GM10266 (cell line): ENCODE measurements at regions not wholly inside any gene's neighbourhood (a gene's known extent, or its start where the extent isn't known, plus 50 kb on each side); places are given as distances from the start of the nearest gene placed in this dataset.

ENCODE experiments used
- DNase-seq: peaks from one replicate; pipeline ENCODE4 v3.0.0; 2012; ENCODE audit errors: extremely low spot score
- TF ChIP-seq, protein P1 (sequence below): IDR thresholded peaks from 2 replicates; pipeline ENCODE4 v1.5.1; 2012; ENCODE audit warnings: mild to moderate bottlenecking, low read depth; ENCODE audit not compliant: control insufficient read depth, insufficient read depth; ENCODE audit errors: missing control alignments

DNA sequence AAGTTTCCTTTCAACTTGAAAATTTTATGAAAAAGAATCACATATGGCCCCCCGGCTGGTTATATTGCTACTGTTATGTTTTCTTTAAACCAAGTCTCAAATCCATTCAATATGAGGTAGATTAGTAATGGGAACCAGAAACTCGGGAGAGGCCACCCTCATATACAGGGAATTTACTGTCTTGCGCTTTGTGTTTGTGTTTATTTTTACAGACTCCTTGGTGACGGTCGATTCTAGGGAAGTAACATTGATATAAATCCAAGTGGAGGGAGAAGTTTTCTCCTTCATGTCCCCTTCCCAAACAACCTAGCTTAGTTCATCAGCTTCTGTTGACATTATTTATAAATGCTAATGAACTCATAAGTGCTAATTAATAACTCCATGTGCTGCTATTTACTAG is 163.5 kb upstream of the LMO4 start:
- no peak for DNase-seq
- TF ChIP-seq, protein P1, sequence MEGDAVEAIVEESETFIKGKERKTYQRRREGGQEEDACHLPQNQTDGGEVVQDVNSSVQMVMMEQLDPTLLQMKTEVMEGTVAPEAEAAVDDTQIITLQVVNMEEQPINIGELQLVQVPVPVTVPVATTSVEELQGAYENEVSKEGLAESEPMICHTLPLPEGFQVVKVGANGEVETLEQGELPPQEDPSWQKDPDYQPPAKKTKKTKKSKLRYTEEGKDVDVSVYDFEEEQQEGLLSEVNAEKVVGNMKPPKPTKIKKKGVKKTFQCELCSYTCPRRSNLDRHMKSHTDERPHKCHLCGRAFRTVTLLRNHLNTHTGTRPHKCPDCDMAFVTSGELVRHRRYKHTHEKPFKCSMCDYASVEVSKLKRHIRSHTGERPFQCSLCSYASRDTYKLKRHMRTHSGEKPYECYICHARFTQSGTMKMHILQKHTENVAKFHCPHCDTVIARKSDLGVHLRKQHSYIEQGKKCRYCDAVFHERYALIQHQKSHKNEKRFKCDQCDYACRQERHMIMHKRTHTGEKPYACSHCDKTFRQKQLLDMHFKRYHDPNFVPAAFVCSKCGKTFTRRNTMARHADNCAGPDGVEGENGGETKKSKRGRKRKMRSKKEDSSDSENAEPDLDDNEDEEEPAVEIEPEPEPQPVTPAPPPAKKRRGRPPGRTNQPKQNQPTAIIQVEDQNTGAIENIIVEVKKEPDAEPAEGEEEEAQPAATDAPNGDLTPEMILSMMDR: no peak

DNA sequence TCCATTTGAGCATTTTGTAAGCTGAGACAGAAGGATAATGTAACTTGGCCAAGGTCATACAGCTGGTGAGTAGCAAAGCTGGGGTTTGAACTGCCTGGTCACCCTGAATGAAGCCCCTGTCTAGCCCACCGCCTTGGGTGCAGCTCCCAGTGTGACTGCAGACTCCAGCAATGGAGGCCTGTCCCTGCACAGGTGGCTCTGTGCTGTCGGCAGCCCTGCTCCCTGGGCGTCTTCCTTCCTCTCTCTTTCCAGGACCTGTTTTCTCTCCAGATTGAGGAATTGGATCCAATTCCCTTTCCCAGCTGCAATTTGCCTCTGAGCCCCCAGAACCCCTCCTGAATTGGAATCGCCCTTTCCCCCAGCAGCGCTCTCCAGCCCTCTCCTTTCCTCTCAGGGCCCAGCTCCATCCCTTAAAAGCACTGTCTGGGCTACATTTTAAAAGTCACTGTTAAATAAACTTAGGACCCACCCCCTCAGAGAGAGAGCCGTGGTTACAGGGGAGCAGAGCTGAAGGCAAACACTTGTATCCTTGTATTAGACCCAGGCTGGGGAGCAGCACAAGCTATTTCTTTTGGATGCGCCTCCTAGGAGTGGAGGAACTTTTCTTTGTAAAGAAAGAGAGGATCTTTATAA is 161.4 kb upstream of the LMO4 start:
- no peak for DNase-seq
- TF ChIP-seq, protein P1: no peak

- TF ChIP-seq, protein P1: no peak
- DNase-seq: no peak
Observed at GRCh38 chr1:87167848-87168525, 160.7 kb upstream of the LMO4 start.

DNA sequence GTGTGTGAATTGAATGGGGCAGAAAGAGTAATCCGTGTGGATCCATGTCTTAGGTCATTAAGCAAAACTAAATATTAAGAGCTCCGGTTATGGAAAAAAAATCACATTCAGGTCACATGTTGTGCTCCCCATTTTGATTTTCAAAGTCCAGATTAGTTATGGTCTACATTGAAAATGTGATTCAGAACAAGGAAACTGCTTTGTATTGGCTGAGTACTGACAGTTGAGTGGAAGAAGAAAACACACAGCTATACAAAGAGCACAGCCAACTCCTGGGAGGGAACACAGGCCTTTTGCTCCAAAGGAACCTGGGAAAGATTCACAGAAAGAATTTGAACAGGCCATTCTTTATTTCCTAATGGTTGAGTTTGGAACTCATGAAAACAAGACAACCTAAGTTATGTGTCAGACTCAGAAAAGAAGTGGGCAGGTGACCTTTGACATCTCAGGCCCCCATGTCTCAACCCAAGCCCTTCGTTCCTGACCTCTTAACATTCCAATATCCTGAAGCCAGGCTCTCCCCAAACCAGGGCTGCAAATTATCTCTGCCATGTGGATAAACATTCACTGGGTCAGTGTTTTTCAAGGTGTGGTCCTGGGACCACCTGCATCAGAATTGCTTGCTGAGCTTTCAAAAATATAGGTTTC is 159.3 kb upstream of the LMO4 start:
- TF ChIP-seq, protein P1: no peak
- no peak for DNase-seq

GRCh38 chr1:87170157-87170556 is 158.5 kb upstream of the LMO4 start:
- TF ChIP-seq, protein P1: no peak
- DNase-seq: no peak

GRCh38 chr1:87170931-87171598 is 157.6 kb upstream of the LMO4 start:
- DNase-seq: no peak
- TF ChIP-seq, protein P1: no peak
